ENCODE measurements at regions not wholly inside any gene's neighbourhood (a gene's known extent, or its start where the extent isn't known, plus 50 kb on each side); places are given as distances from the start of the nearest gene placed in this dataset.
"Not testable (repeated sequence)": the region's sequence is repeated elsewhere in the genome, so short reads cannot be mapped to it uniquely, and the experiment has no call there.

- H3K9me3 ChIP-seq (ENCODE audit: control insufficient read depth in 2 of 3, insufficient read depth in 1 of 3, low read length in 3 of 3), result no peaks in the 10 kb centered on the region
- H3K4me1 ChIP-seq (ENCODE audit: control insufficient read depth in 2 of 3, insufficient read depth in 2 of 3, low read depth in 1 of 3, low read length in 3 of 3), result no peaks in the 10 kb centered on the region
- intact Hi-C loops (cut with DNase I), result no loop called here
- H3K36me3 ChIP-seq (ENCODE audit: control insufficient read depth in 2 of 3, insufficient read depth in 3 of 3, low read length in 3 of 3), result no peaks in the 10 kb centered on the region
- no peak overlapping the region for H3K4me3 ChIP-seq (ENCODE audit: low read length in 3 of 3)
- no peak overlapping the region for H3K27ac ChIP-seq (ENCODE audit: low read depth in 2 of 2, low read length in 2 of 2)
- H3K27me3 ChIP-seq (ENCODE audit: control insufficient read depth, insufficient read depth, low read length), result no peaks in the 10 kb centered on the region
- FAIRE-seq (no peak), DNase-seq (peak in 1 of 5 donors; percentile 52)
- no peak overlapping the region for H3K9ac ChIP-seq (ENCODE audit: low read length in 3 of 3)
- TF ChIP-seq, protein P1, sequence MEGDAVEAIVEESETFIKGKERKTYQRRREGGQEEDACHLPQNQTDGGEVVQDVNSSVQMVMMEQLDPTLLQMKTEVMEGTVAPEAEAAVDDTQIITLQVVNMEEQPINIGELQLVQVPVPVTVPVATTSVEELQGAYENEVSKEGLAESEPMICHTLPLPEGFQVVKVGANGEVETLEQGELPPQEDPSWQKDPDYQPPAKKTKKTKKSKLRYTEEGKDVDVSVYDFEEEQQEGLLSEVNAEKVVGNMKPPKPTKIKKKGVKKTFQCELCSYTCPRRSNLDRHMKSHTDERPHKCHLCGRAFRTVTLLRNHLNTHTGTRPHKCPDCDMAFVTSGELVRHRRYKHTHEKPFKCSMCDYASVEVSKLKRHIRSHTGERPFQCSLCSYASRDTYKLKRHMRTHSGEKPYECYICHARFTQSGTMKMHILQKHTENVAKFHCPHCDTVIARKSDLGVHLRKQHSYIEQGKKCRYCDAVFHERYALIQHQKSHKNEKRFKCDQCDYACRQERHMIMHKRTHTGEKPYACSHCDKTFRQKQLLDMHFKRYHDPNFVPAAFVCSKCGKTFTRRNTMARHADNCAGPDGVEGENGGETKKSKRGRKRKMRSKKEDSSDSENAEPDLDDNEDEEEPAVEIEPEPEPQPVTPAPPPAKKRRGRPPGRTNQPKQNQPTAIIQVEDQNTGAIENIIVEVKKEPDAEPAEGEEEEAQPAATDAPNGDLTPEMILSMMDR (IDR thresholded peaks at IDR 0.05; ENCODE audit: borderline replicate concordance, extremely low read depth, insufficient read depth), result no peak
Measured at GRCh38 chr7:79977481-79977880, 157.2 kb upstream of the GNAI1 start.

DNA sequence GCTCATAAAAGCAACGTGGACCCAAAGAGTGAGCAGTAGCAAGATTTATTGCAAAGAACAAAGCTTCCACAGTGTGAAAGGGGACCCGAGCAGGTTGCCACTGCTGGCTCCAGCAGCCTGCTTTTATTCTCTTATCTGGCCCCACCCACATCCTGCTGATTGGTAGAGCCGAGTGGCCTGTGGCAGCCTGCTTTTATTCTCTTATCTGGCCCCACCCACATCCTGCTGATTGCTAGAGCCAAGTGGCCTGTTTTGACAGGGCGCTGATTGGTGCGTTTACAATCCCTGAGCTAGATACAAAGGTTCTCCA lies 158.0 kb upstream of the GNAI1 start:
- intact Hi-C loops (cut with DNase I); H3K27me3 ChIP-seq (ENCODE audit: control insufficient read depth, insufficient read depth, low read length); H3K4me3 ChIP-seq (ENCODE audit: low read length in 3 of 3); H3K36me3 ChIP-seq (ENCODE audit: control insufficient read depth in 2 of 3, insufficient read depth in 3 of 3, low read length in 3 of 3); DNase-seq; H3K9me3 ChIP-seq (ENCODE audit: control insufficient read depth in 2 of 3, insufficient read depth in 1 of 3, low read length in 3 of 3); H3K27ac ChIP-seq (ENCODE audit: low read depth in 2 of 2, low read length in 2 of 2); H3K9ac ChIP-seq (ENCODE audit: low read length in 3 of 3); FAIRE-seq; H3K4me1 ChIP-seq (ENCODE audit: control insufficient read depth in 2 of 3, insufficient read depth in 2 of 3, low read depth in 1 of 3, low read length in 3 of 3): not testable (repeated sequence)

- intact Hi-C loops (cut with DNase I); FAIRE-seq; DNase-seq: not testable (repeated sequence)
Measured at GRCh38 chr7:79975986-79976710, 158.5 kb upstream of the GNAI1 start.

GRCh38 chr7:79973455-79973854 lies 161.2 kb upstream of the GNAI1 start:
- no peaks in the 10 kb centered on the region for H3K9me3 ChIP-seq (ENCODE audit: control insufficient read depth in 2 of 3, insufficient read depth in 1 of 3, low read length in 3 of 3)
- H3K27ac ChIP-seq (ENCODE audit: low read depth in 2 of 2, low read length in 2 of 2), result no peak overlapping the region
- no peak for FAIRE-seq
- intact Hi-C loops (cut with DNase I), result no loop called here
- H3K4me3 ChIP-seq (ENCODE audit: low read length in 3 of 3), result no peak overlapping the region
- H3K36me3 ChIP-seq (ENCODE audit: control insufficient read depth in 2 of 3, insufficient read depth in 3 of 3, low read length in 3 of 3), result no peaks in the 10 kb centered on the region
- no peak for DNase-seq
- TF ChIP-seq, protein P1 (IDR thresholded peaks at IDR 0.05; ENCODE audit: borderline replicate concordance, extremely low read depth, insufficient read depth), result no peak
- H3K27me3 ChIP-seq (ENCODE audit: control insufficient read depth, insufficient read depth, low read length), result no peaks in the 10 kb centered on the region
- no peak overlapping the region for H3K9ac ChIP-seq (ENCODE audit: low read length in 3 of 3)
- no peaks in the 10 kb centered on the region for H3K4me1 ChIP-seq (ENCODE audit: control insufficient read depth in 2 of 3, insufficient read depth in 2 of 3, low read depth in 1 of 3, low read length in 3 of 3)

More at GRCh38 chr7:79975986-79976710, 158.5 kb upstream of the GNAI1 start:
- H3K27ac ChIP-seq (ENCODE audit: low read depth in 2 of 2, low read length in 2 of 2); H3K4me1 ChIP-seq (ENCODE audit: control insufficient read depth in 2 of 3, insufficient read depth in 2 of 3, low read depth in 1 of 3, low read length in 3 of 3); H3K36me3 ChIP-seq (ENCODE audit: control insufficient read depth in 2 of 3, insufficient read depth in 3 of 3, low read length in 3 of 3); H3K27me3 ChIP-seq (ENCODE audit: control insufficient read depth, insufficient read depth, low read length); H3K9ac ChIP-seq (ENCODE audit: low read length in 3 of 3); H3K9me3 ChIP-seq (ENCODE audit: control insufficient read depth in 2 of 3, insufficient read depth in 1 of 3, low read length in 3 of 3); H3K4me3 ChIP-seq (ENCODE audit: low read length in 3 of 3): not testable (repeated sequence)
